Fibroblast of peridontal ligament (primary cell): ENCODE measurements at regions not wholly inside any gene's neighbourhood (a gene's known extent, or its start where the extent isn't known, plus 50 kb on each side); places are given as distances from the start of the nearest gene placed in this dataset.

Experiments
- DNase-seq: peaks from one replicate; pipeline ENCODE4 v3.0.0-alpha.2; 2010; ENCODE audit errors: extremely low read depth

- DNase-seq: no peak
Observed at GRCh38 chr3:194081826-194082225, 54.1 kb upstream of the HES1 start.

- no peak for DNase-seq
Observed at GRCh38 chr3:194082743-194083636, 53.0 kb upstream of the HES1 start.

- no peak for DNase-seq
Observed at GRCh38 chr3:194083637-194084224, 52.2 kb upstream of the HES1 start.

GRCh38 chr3:194084284-194084683 is 51.7 kb upstream of the HES1 start:
- no peak for DNase-seq
